ENCODE measurements at regions not wholly inside any gene's neighbourhood (a gene's known extent, or its start where the extent isn't known, plus 50 kb on each side); places are given as distances from the start of the nearest gene placed in this dataset.

DNA sequence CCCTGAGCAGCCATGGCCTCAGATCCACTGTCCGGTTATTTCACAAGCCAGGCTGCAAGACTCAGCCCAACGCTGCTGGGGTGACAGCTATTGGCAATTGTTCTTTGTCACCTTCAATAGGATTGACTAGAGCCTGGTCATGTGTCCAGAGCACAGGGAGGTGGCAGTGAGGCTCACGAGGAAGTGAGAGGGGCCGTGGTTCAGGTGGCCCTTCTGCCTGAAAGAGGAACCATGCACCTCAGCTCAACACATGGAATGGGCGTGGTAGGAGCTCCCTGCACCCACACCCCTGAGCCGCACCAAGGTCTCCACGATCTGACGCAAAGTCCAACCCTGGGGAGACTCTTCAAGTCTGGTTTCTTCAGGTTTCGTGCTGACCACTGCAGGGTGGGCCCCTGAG, 184.8 kb upstream of the CDH4 start:
- Histone ChIP-seq H3K27me3 (ENCODE audit: control insufficient read depth, insufficient read depth, low read length) (no peaks in the 10 kb centered on the region), H3K27ac (ENCODE audit: low read depth, low read length) (no peak overlapping the region), H3K9me3 (ENCODE audit: control insufficient read depth, insufficient read depth, low read length) (no peaks in the 10 kb centered on the region), H3K36me3 (ENCODE audit: control insufficient read depth, insufficient read depth, low read length) (no peaks in the 10 kb centered on the region), H3K4me1 (ENCODE audit: control insufficient read depth, insufficient read depth, low read length) (peaks cover 4% of the 10 kb centered on the region), H3K4me3 (ENCODE audit: low read depth, low read length) (no peak overlapping the region)
- 88% methylated on average over 9 of the region's 9 CpGs for WGBS (ENCODE audit: insufficient coverage)
- DNase-seq (ENCODE audit: low read depth in 4 of 6, low spot score in 6 of 6) = no peak

DNA sequence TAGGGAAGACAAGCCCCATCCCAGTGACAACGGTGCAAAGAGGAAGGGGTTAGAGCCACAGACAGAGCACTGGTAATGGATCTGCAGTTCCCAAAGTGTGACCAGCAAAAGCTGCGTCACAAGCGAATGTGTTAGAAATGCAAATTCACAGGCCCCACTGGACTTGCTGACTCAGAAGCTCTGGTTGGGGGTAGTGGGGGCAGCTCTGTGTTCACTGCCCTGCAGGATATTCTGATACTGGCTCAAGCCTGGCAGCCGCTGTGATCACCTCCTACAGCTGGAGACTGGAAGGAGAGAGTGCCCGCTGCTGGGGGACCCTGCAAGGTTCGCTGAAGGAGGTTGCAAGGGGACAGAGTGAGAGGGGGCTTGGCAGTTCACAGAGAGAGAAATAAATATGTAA, 179.7 kb upstream of the CDH4 start:
- Histone ChIP-seq H3K4me3 (ENCODE audit: low read depth, low read length) (no peak overlapping the region), H3K27me3 (ENCODE audit: control insufficient read depth, insufficient read depth, low read length) (no peaks in the 10 kb centered on the region), H3K27ac (ENCODE audit: low read depth, low read length) (no peak overlapping the region), H3K36me3 (ENCODE audit: control insufficient read depth, insufficient read depth, low read length) (no peaks in the 10 kb centered on the region), H3K4me1 (ENCODE audit: control insufficient read depth, insufficient read depth, low read length) (no peaks in the 10 kb centered on the region), H3K9me3 (ENCODE audit: control insufficient read depth, insufficient read depth, low read length) (no peaks in the 10 kb centered on the region)
- DNase-seq (ENCODE audit: low read depth in 4 of 6, low spot score in 6 of 6) = no peak
- WGBS (ENCODE audit: insufficient coverage) = 58% methylated on average over 6 of the region's 6 CpGs

DNA sequence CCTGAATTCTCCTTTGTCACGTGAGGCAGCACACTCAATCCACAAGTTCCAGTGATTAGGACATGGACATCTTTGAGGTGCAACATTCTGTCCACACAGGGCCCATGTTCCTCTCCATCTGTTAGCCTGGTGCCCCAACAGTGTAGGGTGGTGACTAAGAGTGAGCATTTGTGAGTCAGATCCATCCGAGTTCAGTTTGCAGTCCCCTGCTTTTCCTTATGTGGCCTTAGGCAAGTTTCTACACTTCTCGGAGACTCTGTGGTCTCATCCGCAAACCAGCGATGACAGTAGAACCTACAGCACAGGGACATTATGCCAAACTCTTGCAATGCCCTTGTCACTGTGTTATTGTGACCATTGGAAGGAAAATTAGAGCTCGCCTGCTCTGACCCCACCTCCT, 178.7 kb upstream of the CDH4 start:
- Histone ChIP-seq H3K4me1 (ENCODE audit: control insufficient read depth, insufficient read depth, low read length) (no peaks in the 10 kb centered on the region), H3K4me3 (ENCODE audit: low read depth, low read length) (no peak overlapping the region), H3K27me3 (ENCODE audit: control insufficient read depth, insufficient read depth, low read length) (no peaks in the 10 kb centered on the region), H3K27ac (ENCODE audit: low read depth, low read length) (no peak overlapping the region), H3K36me3 (ENCODE audit: control insufficient read depth, insufficient read depth, low read length) (no peaks in the 10 kb centered on the region), H3K9me3 (ENCODE audit: control insufficient read depth, insufficient read depth, low read length) (no peaks in the 10 kb centered on the region)
- no peak for DNase-seq (ENCODE audit: low read depth in 4 of 6, low spot score in 6 of 6)
- WGBS (ENCODE audit: insufficient coverage) = 93% methylated on average over 6 of the region's 6 CpGs

DNA sequence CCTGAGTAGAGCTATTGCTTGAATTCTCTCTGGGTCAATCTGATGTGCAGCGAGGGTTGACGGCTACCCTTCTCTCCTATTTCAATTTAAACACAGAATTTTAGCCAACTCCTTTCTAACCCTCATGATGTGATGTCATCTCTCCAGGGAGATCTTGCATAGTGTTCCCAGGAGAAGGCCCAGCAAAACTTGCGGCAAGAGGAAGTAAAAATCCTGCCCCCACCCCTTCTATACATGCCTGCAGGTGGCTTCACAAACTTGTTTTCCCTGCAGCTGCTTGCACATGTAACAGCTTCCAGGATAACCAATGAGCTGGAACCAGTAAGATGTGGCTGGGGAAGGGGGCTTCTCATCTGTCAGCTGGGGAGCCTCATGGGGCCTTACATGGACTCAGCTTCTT, 169.3 kb upstream of the CDH4 start:
- no peaks in the 10 kb centered on the region for H3K36me3 ChIP-seq (ENCODE audit: control insufficient read depth, insufficient read depth, low read length)
- no peak overlapping the region for H3K27ac ChIP-seq (ENCODE audit: low read depth, low read length)
- no peaks in the 10 kb centered on the region for H3K27me3 ChIP-seq (ENCODE audit: control insufficient read depth, insufficient read depth, low read length)
- DNase-seq (ENCODE audit: low read depth in 4 of 6, low spot score in 6 of 6) = peak in 1 of 6 donors; percentile 74
- no peaks in the 10 kb centered on the region for H3K9me3 ChIP-seq (ENCODE audit: control insufficient read depth, insufficient read depth, low read length)
- 75% methylated on average over 1 of the region's 3 CpGs for WGBS (ENCODE audit: insufficient coverage)
- H3K4me3 ChIP-seq (ENCODE audit: low read depth, low read length) = no peak overlapping the region
- no peaks in the 10 kb centered on the region for H3K4me1 ChIP-seq (ENCODE audit: control insufficient read depth, insufficient read depth, low read length)

DNA sequence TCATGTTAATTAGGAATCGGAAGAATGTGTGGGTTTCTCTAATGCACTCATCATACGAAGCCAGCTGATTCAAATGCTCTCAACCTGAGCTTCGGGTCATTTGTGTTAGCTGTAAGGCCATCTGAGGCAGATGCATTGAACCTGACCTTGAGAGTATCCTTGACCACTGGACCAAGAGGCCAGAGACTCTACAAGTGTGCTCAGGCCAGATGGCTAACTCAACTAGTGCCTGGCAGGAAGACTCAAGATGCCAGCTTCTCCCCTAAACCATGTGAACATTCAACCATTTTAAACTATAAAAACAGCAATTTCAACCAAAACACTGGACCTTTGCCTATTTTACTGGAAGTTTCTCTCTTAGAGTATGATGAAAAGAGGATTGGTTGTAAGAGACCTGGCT, 168.6 kb upstream of the CDH4 start:
- Histone ChIP-seq H3K36me3 (ENCODE audit: control insufficient read depth, insufficient read depth, low read length) (no peaks in the 10 kb centered on the region), H3K27ac (ENCODE audit: low read depth, low read length) (no peak overlapping the region), H3K27me3 (ENCODE audit: control insufficient read depth, insufficient read depth, low read length) (no peaks in the 10 kb centered on the region), H3K4me3 (ENCODE audit: low read depth, low read length) (no peak overlapping the region), H3K9me3 (ENCODE audit: control insufficient read depth, insufficient read depth, low read length) (no peaks in the 10 kb centered on the region), H3K4me1 (ENCODE audit: control insufficient read depth, insufficient read depth, low read length) (no peaks in the 10 kb centered on the region)
- no peak for DNase-seq (ENCODE audit: low read depth in 4 of 6, low spot score in 6 of 6)
- WGBS (ENCODE audit: insufficient coverage) = 78% methylated on average over 3 of the region's 3 CpGs

DNA sequence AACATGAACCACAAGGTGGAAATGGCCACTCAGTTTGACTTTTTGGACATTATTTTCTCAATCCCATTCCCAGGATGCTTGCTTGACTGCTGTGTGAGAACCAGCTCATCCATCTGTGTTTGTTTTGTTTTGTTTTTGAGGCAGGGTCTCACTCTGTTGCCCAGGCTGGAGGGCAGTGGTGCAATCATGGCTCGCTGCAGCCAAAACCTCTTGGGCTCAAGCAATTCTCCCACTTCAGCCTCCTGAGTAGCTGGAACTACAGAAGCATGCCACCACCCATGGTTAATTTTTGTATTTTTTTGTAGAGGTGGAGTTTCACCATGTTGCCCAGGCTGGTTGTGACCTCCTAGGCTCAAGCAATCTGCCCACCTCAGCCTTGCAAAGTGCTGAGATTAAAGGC, 166.0 kb upstream of the CDH4 start:
- no peaks in the 10 kb centered on the region for H3K27me3 ChIP-seq (ENCODE audit: control insufficient read depth, insufficient read depth, low read length)
- H3K4me3 ChIP-seq (ENCODE audit: low read depth, low read length) = no peak overlapping the region
- DNase-seq (ENCODE audit: low read depth in 4 of 6, low spot score in 6 of 6) = no peak
- H3K9me3 ChIP-seq (ENCODE audit: control insufficient read depth, insufficient read depth, low read length) = no peaks in the 10 kb centered on the region
- no peaks in the 10 kb centered on the region for H3K4me1 ChIP-seq (ENCODE audit: control insufficient read depth, insufficient read depth, low read length)
- H3K27ac ChIP-seq (ENCODE audit: low read depth, low read length) = no peak overlapping the region
- H3K36me3 ChIP-seq (ENCODE audit: control insufficient read depth, insufficient read depth, low read length) = no peaks in the 10 kb centered on the region
- no CpG with 5 or more reads among the region's 1 CpG for WGBS (ENCODE audit: insufficient coverage)

DNA sequence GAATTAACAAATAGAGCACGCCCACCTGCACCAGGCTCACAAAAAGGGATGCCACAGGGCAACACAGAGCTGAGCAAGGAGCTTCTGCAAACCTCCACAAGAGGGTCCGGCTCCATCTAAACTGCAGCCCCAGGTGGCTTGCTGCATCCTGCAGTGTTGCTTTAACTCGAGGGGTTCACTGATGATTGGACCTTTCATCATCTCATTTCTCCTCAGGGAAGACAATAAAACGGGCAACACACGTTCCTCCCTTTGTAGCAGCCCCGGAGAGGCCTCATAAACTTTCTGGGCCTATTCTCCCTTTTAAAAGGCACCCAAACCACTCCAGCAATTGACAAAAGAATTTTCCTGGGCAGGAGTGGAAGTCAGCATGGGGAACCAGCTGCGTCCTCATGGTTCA, 161.5 kb upstream of the CDH4 start:
- peaks cover 7% of the 10 kb centered on the region for H3K9me3 ChIP-seq (ENCODE audit: control insufficient read depth, insufficient read depth, low read length)
- H3K27ac ChIP-seq (ENCODE audit: low read depth, low read length) = no peak overlapping the region
- no peaks in the 10 kb centered on the region for H3K4me1 ChIP-seq (ENCODE audit: control insufficient read depth, insufficient read depth, low read length)
- WGBS (ENCODE audit: insufficient coverage) = 40% methylated on average over 7 of the region's 7 CpGs
- H3K27me3 ChIP-seq (ENCODE audit: control insufficient read depth, insufficient read depth, low read length) = no peaks in the 10 kb centered on the region
- H3K4me3 ChIP-seq (ENCODE audit: low read depth, low read length) = no peak overlapping the region
- H3K36me3 ChIP-seq (ENCODE audit: control insufficient read depth, insufficient read depth, low read length) = no peaks in the 10 kb centered on the region
- DNase-seq (ENCODE audit: low read depth in 4 of 6, low spot score in 6 of 6) = no peak

DNA sequence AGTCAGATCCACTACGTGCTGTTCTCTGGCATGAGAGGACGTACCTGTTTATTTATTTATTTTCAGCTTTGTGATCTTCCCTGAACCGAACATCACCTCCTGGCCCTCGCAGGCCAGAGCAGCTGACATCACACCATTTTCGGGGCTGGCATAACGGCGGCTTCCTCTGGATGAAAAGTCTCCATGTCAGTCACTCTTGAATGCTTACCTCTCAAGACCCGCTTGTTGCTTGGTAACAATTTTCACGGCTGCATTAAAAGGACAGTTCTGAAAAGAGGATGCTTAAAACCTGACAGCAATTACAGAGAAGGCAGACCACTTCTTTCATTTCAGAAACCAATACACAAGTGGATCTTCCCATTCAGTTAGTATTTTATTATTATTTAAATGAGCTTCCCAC, 159.8 kb upstream of the CDH4 start:
- no peaks in the 10 kb centered on the region for H3K4me1 ChIP-seq (ENCODE audit: control insufficient read depth, insufficient read depth, low read length)
- H3K27ac ChIP-seq (ENCODE audit: low read depth, low read length) = no peak overlapping the region
- 20% methylated on average over 8 of the region's 9 CpGs for WGBS (ENCODE audit: insufficient coverage)
- H3K4me3 ChIP-seq (ENCODE audit: low read depth, low read length) = no peak overlapping the region
- H3K9me3 ChIP-seq (ENCODE audit: control insufficient read depth, insufficient read depth, low read length) = peaks cover 7% of the 10 kb centered on the region
- H3K27me3 ChIP-seq (ENCODE audit: control insufficient read depth, insufficient read depth, low read length) = no peaks in the 10 kb centered on the region
- H3K36me3 ChIP-seq (ENCODE audit: control insufficient read depth, insufficient read depth, low read length) = no peaks in the 10 kb centered on the region
- DNase-seq (ENCODE audit: low read depth in 4 of 6, low spot score in 6 of 6) = peak in 3 of 6 donors; percentile 16 to 78 (median 22)

DNA sequence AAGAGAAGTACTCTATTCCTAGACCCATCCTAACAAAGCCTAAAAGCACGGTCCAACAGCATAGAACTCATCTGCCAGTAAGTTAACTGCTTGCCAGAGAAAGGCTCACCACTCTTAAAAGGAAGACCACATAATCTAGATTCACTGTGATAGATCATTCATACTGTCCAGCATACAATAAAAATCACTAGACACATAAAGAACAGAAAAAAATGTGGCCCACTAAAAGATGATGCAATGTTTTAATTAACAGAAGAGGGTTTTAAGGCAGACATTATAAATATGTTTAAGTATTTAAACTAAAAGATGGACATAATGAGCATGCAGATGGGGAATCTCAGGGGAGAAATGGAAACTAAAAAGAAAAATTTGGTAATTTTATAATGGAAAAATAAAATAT, 157.5 kb upstream of the CDH4 start:
- Histone ChIP-seq H3K27ac (ENCODE audit: low read depth, low read length) (no peak overlapping the region), H3K9me3 (ENCODE audit: control insufficient read depth, insufficient read depth, low read length) (peaks cover 7% of the 10 kb centered on the region), H3K27me3 (ENCODE audit: control insufficient read depth, insufficient read depth, low read length) (no peaks in the 10 kb centered on the region), H3K36me3 (ENCODE audit: control insufficient read depth, insufficient read depth, low read length) (no peaks in the 10 kb centered on the region), H3K4me1 (ENCODE audit: control insufficient read depth, insufficient read depth, low read length) (peaks cover 6% of the 10 kb centered on the region), H3K4me3 (ENCODE audit: low read depth, low read length) (no peak overlapping the region)
- 67% methylated on average over 1 of the region's 1 CpG for WGBS (ENCODE audit: insufficient coverage)
- DNase-seq (ENCODE audit: low read depth in 4 of 6, low spot score in 6 of 6) = no peak

DNA sequence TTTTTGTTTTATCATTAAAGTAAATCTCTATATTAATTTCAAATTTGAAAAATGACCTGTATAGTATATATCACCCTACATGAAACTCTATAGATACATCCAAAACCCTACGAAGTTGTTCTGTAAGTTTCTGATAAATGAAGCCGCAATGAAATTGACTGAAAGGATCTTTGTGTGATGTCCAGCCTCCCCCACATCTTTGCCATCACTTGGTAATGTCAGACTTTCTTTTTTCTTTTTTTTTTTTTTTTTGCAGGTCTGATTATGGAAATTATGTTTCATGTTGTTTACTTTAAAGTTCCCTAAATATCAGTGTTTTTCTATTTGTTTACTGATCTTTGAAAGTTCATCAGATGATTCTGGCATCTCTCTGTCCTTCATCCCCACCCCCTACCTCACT, 155.6 kb upstream of the CDH4 start:
- Histone ChIP-seq H3K27ac (ENCODE audit: low read depth, low read length) (no peak overlapping the region), H3K27me3 (ENCODE audit: control insufficient read depth, insufficient read depth, low read length) (no peaks in the 10 kb centered on the region), H3K36me3 (ENCODE audit: control insufficient read depth, insufficient read depth, low read length) (no peaks in the 10 kb centered on the region), H3K9me3 (ENCODE audit: control insufficient read depth, insufficient read depth, low read length) (peaks cover 7% of the 10 kb centered on the region), H3K4me3 (ENCODE audit: low read depth, low read length) (no peak overlapping the region), H3K4me1 (ENCODE audit: control insufficient read depth, insufficient read depth, low read length) (peaks cover 15% of the 10 kb centered on the region)
- no peak for DNase-seq (ENCODE audit: low read depth in 4 of 6, low spot score in 6 of 6)
- no CpG with 5 or more reads among the region's 2 CpGs for WGBS (ENCODE audit: insufficient coverage)
